ENCODE measurements at regions not wholly inside any gene's neighbourhood (a gene's known extent, or its start where the extent isn't known, plus 50 kb on each side); places are given as distances from the start of the nearest gene placed in this dataset.

GRCh38 chr20:63128956-63129355 lies 87.0 kb downstream of the YTHDF1 start:
- DNase-seq (ENCODE audit: extremely low read depth, low read depth): no peak

- DNase-seq (ENCODE audit: extremely low read depth, low read depth): no peak
Measured at GRCh38 chr20:63128367-63128766, 87.6 kb downstream of the YTHDF1 start.

GRCh38 chr20:63127700-63128364 lies 88.1 kb downstream of the YTHDF1 start:
- DNase-seq (ENCODE audit: extremely low read depth, low read depth): no peak

DNA sequence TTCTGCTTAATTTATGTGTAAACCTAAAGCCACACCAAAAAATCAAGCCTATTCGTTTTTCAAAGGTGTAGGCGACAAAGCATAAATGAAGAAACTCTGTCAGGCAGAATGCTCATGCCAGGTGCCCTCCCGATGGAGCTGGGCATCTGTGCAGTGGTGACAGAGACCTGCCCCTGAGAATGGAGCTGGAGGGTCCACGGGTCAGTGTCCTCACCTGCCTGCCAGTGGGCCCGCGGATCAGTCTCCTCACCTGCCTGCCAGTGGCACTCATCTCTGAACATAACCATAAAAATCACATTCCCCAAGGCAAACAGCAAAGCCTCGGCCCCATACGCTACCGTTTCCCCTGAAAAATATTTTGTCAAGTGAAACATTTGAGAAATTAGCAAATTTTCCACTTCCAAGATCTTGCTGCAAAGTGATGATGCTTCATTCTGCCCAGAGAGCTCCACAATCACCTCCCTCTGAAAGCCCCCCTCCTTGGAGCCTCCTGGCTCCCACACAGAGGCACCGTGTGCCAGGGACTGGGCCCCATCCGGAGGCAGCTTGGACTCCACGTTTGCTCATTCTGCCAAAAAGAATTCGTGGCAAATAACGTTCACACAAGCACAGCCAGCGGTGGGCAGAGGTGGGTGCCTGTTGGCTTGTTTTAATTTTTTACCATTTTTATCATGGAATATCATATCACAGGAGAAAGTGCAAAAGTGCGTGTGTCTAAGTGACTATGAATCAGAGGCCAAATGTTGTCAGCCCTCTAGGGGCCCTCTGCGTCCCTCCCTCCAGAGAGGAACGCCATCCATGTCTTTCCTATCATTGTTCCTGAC lies 88.8 kb downstream of the YTHDF1 start:
- no peak for DNase-seq (ENCODE audit: extremely low read depth, low read depth)

DNA sequence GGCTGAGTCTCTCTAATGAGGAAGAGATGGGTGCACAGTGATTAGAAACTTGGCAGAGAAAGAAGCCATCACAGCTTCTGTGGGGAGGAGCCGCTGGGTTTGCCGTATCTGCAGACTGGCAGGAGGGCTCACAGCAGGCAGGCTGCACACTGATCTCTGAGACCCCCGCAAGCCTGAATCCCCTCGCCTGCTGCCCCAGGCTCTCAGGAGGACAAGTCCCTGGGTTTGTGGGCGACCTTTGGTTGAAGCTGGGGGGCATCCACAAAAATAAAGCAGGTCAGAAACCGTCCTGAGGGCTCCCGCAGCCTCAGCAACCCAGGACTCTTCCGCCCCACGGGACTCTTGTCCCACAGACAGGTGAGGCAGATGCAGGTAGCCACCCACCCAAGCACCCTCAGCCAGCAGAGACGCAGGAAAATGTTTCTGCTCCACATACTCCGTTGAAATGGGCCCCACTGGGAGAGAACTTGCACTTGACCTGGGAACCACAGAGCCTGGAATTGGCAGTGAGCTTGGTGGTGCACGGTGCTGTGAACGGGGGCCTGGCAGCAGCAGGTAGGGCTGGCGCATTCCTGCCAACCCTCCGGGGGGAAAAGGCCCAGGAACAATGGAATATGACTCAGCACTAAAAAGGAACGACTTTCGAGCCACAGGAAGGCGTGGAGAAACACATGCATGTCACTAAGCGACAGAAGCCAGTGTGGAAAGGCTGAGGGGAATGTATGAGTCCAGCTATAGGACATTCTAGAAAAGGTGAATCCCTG lies 89.9 kb downstream of the YTHDF1 start:
- no peak for DNase-seq (ENCODE audit: extremely low read depth, low read depth)

- no peak for DNase-seq (ENCODE audit: extremely low read depth, low read depth)
Measured at GRCh38 chr20:63125581-63125837, 90.4 kb downstream of the YTHDF1 start.

GRCh38 chr20:63124782-63125580 lies 91.0 kb downstream of the YTHDF1 start:
- no peak for DNase-seq (ENCODE audit: extremely low read depth, low read depth)

GRCh38 chr20:63124092-63124781 lies 91.7 kb downstream of the YTHDF1 start:
- DNase-seq (ENCODE audit: extremely low read depth, low read depth): no peak

DNA sequence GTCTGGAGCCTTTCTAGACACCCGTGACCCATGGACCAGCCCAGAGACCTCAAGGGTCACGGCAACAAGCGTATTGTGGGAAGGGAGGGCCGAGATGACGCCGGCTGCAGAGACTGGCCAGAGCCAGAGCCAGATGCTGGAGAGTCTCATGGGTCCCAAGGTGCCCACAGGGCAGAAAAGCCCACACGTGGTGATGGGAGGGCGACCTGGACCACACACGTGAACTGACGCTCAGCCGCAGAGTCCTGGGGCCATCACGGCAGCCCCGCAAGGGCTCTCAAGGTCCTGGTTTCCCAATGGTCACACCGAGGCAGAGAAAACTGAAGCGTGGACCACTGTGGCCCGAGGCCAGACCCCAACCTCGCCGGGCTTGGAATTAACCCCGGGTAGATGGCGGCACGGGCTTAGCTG lies 92.6 kb downstream of the YTHDF1 start:
- DNase-seq (ENCODE audit: extremely low read depth, low read depth): no peak

DNA sequence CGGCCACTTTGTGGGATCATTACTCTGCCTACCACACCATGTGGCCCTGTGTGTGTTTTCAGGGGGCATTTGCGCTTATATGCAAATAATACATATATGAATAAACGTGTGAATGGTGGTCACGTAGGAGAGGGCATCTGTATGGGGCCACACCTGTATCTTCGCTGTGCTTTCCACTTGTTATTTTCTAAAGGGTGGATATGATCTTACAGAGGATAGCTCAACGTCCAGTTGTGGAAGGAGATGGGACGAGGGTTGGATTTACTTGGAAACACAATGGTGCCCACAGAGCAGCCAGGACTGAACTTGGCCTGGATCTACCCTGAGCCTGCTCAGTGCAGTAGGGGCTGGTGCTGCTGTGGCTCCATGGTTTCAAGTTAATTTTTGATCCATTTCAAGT lies 93.3 kb downstream of the YTHDF1 start:
- no peak for DNase-seq (ENCODE audit: extremely low read depth, low read depth)

GRCh38 chr20:63121749-63122405 lies 94.1 kb downstream of the YTHDF1 start:
- DNase-seq (ENCODE audit: extremely low read depth, low read depth): no peak

GRCh38 chr20:63121246-63121645 lies 94.7 kb downstream of the YTHDF1 start:
- no peak for DNase-seq (ENCODE audit: extremely low read depth, low read depth)

DNA sequence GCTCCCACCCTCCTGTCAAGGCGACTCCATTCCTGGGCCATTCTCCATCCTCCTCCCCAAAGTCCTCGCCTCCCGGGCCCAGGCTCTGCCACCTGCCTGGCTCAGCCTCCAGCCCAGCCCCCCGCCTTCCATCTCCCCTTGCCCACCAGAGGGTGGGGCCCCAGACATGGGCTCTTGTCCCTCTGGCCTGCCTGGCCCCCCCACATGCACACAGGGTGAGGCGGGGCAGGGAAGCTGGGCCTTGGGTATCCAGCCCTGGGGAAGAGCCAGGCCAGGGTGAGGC lies 95.2 kb downstream of the YTHDF1 start:
- no peak for DNase-seq (ENCODE audit: extremely low read depth, low read depth)

DNA sequence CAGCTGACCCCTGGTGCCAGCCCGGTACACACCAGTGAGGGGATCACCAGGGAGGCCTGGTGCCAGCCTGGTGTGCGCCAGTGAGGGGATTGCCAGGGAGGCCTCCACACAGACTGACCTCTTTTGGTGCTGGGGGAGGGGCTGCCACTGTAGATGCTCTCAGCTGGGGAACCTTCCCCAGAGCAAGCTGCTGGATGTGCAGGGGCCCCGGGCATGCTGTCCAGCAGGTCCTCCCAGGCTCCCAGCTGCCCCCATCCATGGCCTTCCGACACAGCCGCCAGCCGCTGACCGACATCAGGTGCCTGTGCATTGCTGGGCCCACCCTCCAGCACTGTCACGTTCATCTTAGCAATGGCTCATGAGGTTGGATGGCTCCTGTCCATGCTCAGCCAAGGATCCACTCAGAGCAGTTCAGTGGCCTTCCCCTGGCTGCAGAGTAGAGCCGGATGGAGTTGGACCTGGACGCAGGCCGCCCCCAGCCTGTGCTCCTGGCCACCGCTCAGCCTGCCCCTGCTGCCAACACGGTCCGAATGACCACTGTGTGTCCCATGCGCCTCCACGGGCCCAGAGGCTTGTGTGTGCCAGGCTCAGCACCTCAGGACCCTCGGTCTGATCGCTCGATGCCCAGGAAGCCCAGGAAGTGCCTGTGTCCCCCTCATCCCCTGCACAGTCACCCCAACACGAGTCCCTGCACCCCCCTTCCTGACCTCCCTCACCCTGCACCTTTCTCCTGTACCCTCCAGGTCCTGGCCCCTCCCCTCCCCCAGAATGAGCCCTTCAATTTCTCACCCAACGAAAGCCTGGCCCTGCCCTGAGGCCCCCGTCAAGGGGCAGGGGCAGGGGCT lies 95.7 kb downstream of the YTHDF1 start:
- no peak for DNase-seq (ENCODE audit: extremely low read depth, low read depth)

- DNase-seq (ENCODE audit: extremely low read depth, low read depth): no peak
Measured at GRCh38 chr20:63119121-63119962, 96.6 kb downstream of the YTHDF1 start.

DNA sequence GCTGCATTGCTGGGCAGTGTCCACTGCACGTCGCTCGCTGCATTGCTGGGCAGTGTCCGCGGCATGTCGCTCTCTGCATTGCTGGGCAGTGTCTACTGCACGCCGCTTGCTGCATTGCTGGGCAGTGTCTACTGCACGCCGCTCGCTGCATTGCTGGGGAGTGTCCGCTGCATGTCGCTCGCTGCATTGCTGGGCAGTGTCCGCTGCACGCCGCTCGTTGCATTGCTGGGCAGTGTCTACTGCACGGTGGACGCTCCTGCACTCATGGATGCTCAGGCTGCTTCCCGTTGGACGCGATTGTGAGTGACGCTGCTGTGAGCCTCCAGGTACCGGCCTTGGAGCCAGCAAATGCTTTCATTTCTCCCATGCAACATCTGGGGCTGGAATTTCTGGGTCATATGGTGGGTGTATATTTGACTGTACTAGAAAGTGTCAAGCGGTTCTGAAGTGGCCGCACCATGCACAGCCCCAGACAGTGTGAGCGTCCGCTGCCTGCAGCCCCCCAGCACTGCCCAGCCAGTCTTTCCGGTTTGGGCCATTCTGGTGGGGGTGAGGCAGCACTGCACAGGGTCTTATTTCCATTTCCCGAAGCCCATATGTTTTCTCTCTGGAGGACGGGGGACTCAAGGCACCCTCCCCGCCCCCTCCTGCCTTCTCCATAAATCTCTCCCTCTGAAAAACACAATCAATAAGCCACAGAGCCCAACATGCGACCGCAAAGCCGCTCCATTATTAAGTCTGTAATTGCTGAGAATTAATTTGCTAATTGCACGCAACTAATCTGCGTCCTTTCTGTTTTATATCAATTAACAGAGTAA lies 97.4 kb downstream of the YTHDF1 start:
- no peak for DNase-seq (ENCODE audit: extremely low read depth, low read depth)

GRCh38 chr20:63117661-63118302 lies 98.1 kb downstream of the YTHDF1 start:
- DNase-seq (ENCODE audit: extremely low read depth, low read depth): no peak
